ENCODE measurements at regions not wholly inside any gene's neighbourhood (a gene's known extent, or its start where the extent isn't known, plus 50 kb on each side); places are given as distances from the start of the nearest gene placed in this dataset.
"Not testable (repeated sequence)": the region's sequence is repeated elsewhere in the genome, so short reads cannot be mapped to it uniquely, and the experiment has no call there.

- no peaks in the 10 kb centered on the region for H3K9me3 ChIP-seq (ENCODE audit: low read length)
- no peaks in the 10 kb centered on the region for H3F3A ChIP-seq (ENCODE audit: insufficient read depth, low read length)
- no peaks in the 10 kb centered on the region for H3K9me2 ChIP-seq (ENCODE audit: low read depth, low read length)
- no peak for TF ChIP-seq EZH2 (IDR thresholded peaks at IDR 0.05; ENCODE audit: borderline replicate concordance, low read length)
- TF ChIP-seq, protein P1, sequence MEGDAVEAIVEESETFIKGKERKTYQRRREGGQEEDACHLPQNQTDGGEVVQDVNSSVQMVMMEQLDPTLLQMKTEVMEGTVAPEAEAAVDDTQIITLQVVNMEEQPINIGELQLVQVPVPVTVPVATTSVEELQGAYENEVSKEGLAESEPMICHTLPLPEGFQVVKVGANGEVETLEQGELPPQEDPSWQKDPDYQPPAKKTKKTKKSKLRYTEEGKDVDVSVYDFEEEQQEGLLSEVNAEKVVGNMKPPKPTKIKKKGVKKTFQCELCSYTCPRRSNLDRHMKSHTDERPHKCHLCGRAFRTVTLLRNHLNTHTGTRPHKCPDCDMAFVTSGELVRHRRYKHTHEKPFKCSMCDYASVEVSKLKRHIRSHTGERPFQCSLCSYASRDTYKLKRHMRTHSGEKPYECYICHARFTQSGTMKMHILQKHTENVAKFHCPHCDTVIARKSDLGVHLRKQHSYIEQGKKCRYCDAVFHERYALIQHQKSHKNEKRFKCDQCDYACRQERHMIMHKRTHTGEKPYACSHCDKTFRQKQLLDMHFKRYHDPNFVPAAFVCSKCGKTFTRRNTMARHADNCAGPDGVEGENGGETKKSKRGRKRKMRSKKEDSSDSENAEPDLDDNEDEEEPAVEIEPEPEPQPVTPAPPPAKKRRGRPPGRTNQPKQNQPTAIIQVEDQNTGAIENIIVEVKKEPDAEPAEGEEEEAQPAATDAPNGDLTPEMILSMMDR (IDR thresholded peaks at IDR 0.05; ENCODE audit: low read length), result no peak
- no peak overlapping the region for H2AFZ ChIP-seq (ENCODE audit: low read length)
- H3K27me3 ChIP-seq (ENCODE audit: insufficient read depth, low read length), result no peaks in the 10 kb centered on the region
- H3K27ac ChIP-seq (ENCODE audit: low read depth, low read length, poor library complexity, severe bottlenecking), result no peak overlapping the region
- H3K79me2 ChIP-seq (ENCODE audit: insufficient read depth, low read length), result no peaks in the 10 kb centered on the region
- H3K4me3 ChIP-seq (ENCODE audit: low read depth, low read length, poor library complexity, severe bottlenecking), result no peak overlapping the region
- H3K36me3 ChIP-seq (ENCODE audit: insufficient read depth, low read length), result no peaks in the 10 kb centered on the region
- H3K9ac ChIP-seq (ENCODE audit: low read length), result no peak overlapping the region
- H3K4me2 ChIP-seq (ENCODE audit: low read length), result no peak overlapping the region
- no peaks in the 10 kb centered on the region for H4K20me1 ChIP-seq (ENCODE audit: insufficient read depth, low read length)
- H3K4me1 ChIP-seq (ENCODE audit: insufficient read depth, low read length, severe bottlenecking), result no peaks in the 10 kb centered on the region
Observed at GRCh38 chr1:214141486-214141885, 139.5 kb upstream of the SMYD2 start.

- no peaks in the 10 kb centered on the region for H3K9me2 ChIP-seq (ENCODE audit: low read depth, low read length)
- H3K4me1 ChIP-seq (ENCODE audit: insufficient read depth, low read length, severe bottlenecking), result no peaks in the 10 kb centered on the region
- H3K27me3 ChIP-seq (ENCODE audit: insufficient read depth, low read length), result no peaks in the 10 kb centered on the region
- TF ChIP-seq, protein P1 (IDR thresholded peaks at IDR 0.05; ENCODE audit: low read length), result no peak
- no peak for TF ChIP-seq EZH2 (IDR thresholded peaks at IDR 0.05; ENCODE audit: borderline replicate concordance, low read length)
- no peak overlapping the region for H2AFZ ChIP-seq (ENCODE audit: low read length)
- no peaks in the 10 kb centered on the region for H3K36me3 ChIP-seq (ENCODE audit: insufficient read depth, low read length)
- no peak overlapping the region for H3K27ac ChIP-seq (ENCODE audit: low read depth, low read length, poor library complexity, severe bottlenecking)
- H3K4me2 ChIP-seq (ENCODE audit: low read length), result no peak overlapping the region
- H3K9me3 ChIP-seq (ENCODE audit: low read length), result no peaks in the 10 kb centered on the region
- no peaks in the 10 kb centered on the region for H3F3A ChIP-seq (ENCODE audit: insufficient read depth, low read length)
- H4K20me1 ChIP-seq (ENCODE audit: insufficient read depth, low read length), result no peaks in the 10 kb centered on the region
- H3K79me2 ChIP-seq (ENCODE audit: insufficient read depth, low read length), result no peaks in the 10 kb centered on the region
- no peak overlapping the region for H3K9ac ChIP-seq (ENCODE audit: low read length)
- no peak overlapping the region for H3K4me3 ChIP-seq (ENCODE audit: low read depth, low read length, poor library complexity, severe bottlenecking)
Observed at GRCh38 chr1:214143006-214143992, 137.7 kb upstream of the SMYD2 start.

DNA sequence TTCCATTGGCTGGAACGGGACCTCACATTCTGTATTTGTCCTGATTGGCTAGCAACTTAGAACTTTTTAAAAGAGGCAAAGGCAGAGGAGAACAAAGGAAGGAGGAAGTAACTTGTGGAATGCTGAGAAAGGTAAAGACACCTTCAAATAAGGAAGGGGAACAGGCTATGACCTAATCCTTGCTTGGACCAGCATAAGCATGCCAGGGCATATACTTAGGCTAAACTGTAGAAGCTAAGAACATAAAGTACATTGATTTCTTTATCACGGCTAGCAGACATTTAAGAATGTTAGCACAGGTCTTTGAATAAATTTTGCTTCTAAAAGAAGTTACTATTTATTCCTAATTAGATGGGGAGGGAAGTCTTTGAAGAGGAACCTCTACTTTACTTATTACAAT is 136.4 kb upstream of the SMYD2 start:
- H3K4me2 ChIP-seq (ENCODE audit: low read length); H4K20me1 ChIP-seq (ENCODE audit: insufficient read depth, low read length); H3K9me3 ChIP-seq (ENCODE audit: low read length); H3F3A ChIP-seq (ENCODE audit: insufficient read depth, low read length); H3K4me1 ChIP-seq (ENCODE audit: insufficient read depth, low read length, severe bottlenecking); H3K9me2 ChIP-seq (ENCODE audit: low read depth, low read length); H3K36me3 ChIP-seq (ENCODE audit: insufficient read depth, low read length); H3K27ac ChIP-seq (ENCODE audit: low read depth, low read length, poor library complexity, severe bottlenecking); H2AFZ ChIP-seq (ENCODE audit: low read length); H3K79me2 ChIP-seq (ENCODE audit: insufficient read depth, low read length); H3K27me3 ChIP-seq (ENCODE audit: insufficient read depth, low read length); H3K9ac ChIP-seq (ENCODE audit: low read length); H3K4me3 ChIP-seq (ENCODE audit: low read depth, low read length, poor library complexity, severe bottlenecking): not testable (repeated sequence)

- Histone ChIP-seq H3F3A (ENCODE audit: insufficient read depth, low read length) (no peaks in the 10 kb centered on the region), H3K79me2 (ENCODE audit: insufficient read depth, low read length) (no peaks in the 10 kb centered on the region), H3K4me3 (ENCODE audit: low read depth, low read length, poor library complexity, severe bottlenecking) (no peak overlapping the region), H3K4me2 (ENCODE audit: low read length) (no peak overlapping the region), H3K4me1 (ENCODE audit: insufficient read depth, low read length, severe bottlenecking) (no peaks in the 10 kb centered on the region), H3K36me3 (ENCODE audit: insufficient read depth, low read length) (no peaks in the 10 kb centered on the region), H3K9ac (ENCODE audit: low read length) (no peak overlapping the region), H3K27ac (ENCODE audit: low read depth, low read length, poor library complexity, severe bottlenecking) (no peak overlapping the region), H3K9me2 (ENCODE audit: low read depth, low read length) (no peaks in the 10 kb centered on the region), H3K9me3 (ENCODE audit: low read length) (no peaks in the 10 kb centered on the region), H3K27me3 (ENCODE audit: insufficient read depth, low read length) (no peaks in the 10 kb centered on the region), H4K20me1 (ENCODE audit: insufficient read depth, low read length) (no peaks in the 10 kb centered on the region), H2AFZ (ENCODE audit: low read length) (no peak overlapping the region)
- no peak for TF ChIP-seq EZH2 (IDR thresholded peaks at IDR 0.05; ENCODE audit: borderline replicate concordance, low read length)
- TF ChIP-seq, protein P1 (IDR thresholded peaks at IDR 0.05; ENCODE audit: low read length), result no peak
Observed at GRCh38 chr1:214146523-214146922, 134.4 kb upstream of the SMYD2 start.

Measured in OCI-LY1 (cell line).